Ovary (tissue), 3 donors: ENCODE measurements at regions not wholly inside any gene's neighbourhood (a gene's known extent, or its start where the extent isn't known, plus 50 kb on each side); places are given as distances from the start of the nearest gene placed in this dataset.

Experiments used
- CTCF ChIP-seq, 3 donors: fragments of 450-650 bp in 2 of 3; fragments of 200-600 bp in 1 of 3; IDR thresholded peaks; one replicate each; pipeline versions ENCODE4 v1.5.1 to v1.8.0; 2016 to 2022; ENCODE audit warnings: antibody characterized with exemption in 3 of 3, mild to moderate bottlenecking in 1 of 3
- POLR2A ChIP-seq: fragments of 450-650 bp; IDR thresholded peaks from one replicate; pipeline ENCODE4 v1.6.1; 2017; ENCODE audit warnings: antibody characterized with exemption, mild to moderate bottlenecking, moderate library complexity
- donor health status: DM: no; HTN: no; CAD: no.

GRCh38 chr9:135016876-135017275, 70.6 kb upstream of the OLFM1 start:
- TF ChIP-seq POLR2A (no peak), CTCF (IDR thresholded peaks at IDR 0.05) (no peak)
